ENCODE measurements at regions not wholly inside any gene's neighbourhood (a gene's known extent, or its start where the extent isn't known, plus 50 kb on each side); places are given as distances from the start of the nearest gene placed in this dataset.

DNA sequence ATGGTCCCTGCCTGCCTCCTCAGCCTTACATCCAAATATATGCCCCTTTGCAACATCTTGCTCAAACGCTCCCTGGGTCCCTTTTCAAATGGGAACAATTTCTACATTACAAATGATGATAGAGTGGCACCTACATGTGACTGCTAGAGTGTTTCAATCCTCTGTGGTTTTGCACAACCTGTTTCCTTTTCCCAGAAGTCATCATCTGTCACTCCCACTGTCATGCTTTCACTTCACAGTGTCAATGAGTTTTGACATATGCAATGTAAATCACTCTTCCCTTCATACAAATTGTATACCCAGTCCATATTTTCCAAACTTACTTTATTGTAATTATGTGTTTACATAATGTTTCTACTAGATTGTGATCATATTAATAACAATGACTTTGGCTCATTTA, 887.3 kb downstream of the TDRD15 start:
- no peaks in the 10 kb centered on the region for H3K36me3 ChIP-seq (ENCODE audit: control insufficient read depth, insufficient read depth, low read length)
- Mint-ChIP-seq H3K4me3 (no peak overlapping the region), H3K9me3 (peaks cover 20 to 22% of the 10 kb centered on the region in 2 donors), H3K27me3 (ENCODE audit: low read depth in 2 of 2) (no peaks in the 10 kb centered on the region), H3K4me1 (no peaks in the 10 kb centered on the region), H3K36me3 (peaks cover 19% of the 10 kb centered on the region), H3K27ac (no peak overlapping the region)
- H3K27me3 ChIP-seq (ENCODE audit: control insufficient read depth, insufficient read depth, low read length) = no peaks in the 10 kb centered on the region
- 40% methylated on average over 1 of the region's 1 CpG for WGBS (ENCODE audit: insufficient coverage)
- TF ChIP-seq, protein P1, sequence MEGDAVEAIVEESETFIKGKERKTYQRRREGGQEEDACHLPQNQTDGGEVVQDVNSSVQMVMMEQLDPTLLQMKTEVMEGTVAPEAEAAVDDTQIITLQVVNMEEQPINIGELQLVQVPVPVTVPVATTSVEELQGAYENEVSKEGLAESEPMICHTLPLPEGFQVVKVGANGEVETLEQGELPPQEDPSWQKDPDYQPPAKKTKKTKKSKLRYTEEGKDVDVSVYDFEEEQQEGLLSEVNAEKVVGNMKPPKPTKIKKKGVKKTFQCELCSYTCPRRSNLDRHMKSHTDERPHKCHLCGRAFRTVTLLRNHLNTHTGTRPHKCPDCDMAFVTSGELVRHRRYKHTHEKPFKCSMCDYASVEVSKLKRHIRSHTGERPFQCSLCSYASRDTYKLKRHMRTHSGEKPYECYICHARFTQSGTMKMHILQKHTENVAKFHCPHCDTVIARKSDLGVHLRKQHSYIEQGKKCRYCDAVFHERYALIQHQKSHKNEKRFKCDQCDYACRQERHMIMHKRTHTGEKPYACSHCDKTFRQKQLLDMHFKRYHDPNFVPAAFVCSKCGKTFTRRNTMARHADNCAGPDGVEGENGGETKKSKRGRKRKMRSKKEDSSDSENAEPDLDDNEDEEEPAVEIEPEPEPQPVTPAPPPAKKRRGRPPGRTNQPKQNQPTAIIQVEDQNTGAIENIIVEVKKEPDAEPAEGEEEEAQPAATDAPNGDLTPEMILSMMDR (IDR thresholded peaks at IDR 0.05) = no peak
- no peaks in the 10 kb centered on the region for H3K9me3 ChIP-seq (ENCODE audit: control insufficient read depth, insufficient read depth, low read length)
- H3K4me3 ChIP-seq (ENCODE audit: low read length) = no peak overlapping the region
- no peak overlapping the region for H3K27ac ChIP-seq (ENCODE audit: low read length)
- DNase-seq (no peak), ATAC-seq (no peak)
- no peaks in the 10 kb centered on the region for H3K4me1 ChIP-seq (ENCODE audit: control insufficient read depth, insufficient read depth, low read length)
- intact Hi-C loops (cut with micrococcal nuclease) = no loop called here

DNA sequence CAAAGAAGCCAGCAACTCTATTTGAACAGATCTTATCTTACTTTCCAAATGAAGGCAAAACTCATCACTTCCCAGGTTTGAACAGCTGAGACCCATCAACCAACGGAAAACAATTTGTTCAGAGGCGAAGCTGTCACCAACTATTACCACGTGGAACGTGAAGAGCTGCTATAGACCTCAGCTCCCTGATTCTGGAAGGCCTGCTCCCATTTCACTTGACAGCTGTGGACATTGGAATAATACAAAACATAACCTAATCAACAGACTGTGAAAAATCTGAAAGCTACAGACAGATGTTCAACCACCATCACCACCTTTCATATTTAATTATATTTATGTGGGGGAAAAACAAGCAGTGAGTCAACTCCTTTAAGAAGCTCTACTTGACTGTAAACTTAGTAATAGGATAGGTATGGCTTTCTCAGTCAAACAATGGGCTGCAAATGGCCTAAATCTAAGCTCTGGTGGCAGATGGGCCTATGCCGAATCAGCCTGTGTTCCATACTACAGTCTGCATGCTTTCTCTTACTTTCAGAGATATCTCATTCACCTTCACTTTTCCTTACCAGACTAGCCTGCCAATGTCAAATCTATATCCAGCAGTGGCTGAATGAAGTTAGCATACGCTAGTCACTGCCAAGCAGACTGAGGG, 896.4 kb downstream of the TDRD15 start:
- Mint-ChIP-seq H3K9me3 (peaks cover 5 to 23% of the 10 kb centered on the region in 2 donors), H3K36me3 (no peaks in the 10 kb centered on the region), H3K4me3 (no peak overlapping the region), H3K4me1 (no peaks in the 10 kb centered on the region), H3K27ac (no peak overlapping the region), H3K27me3 (ENCODE audit: low read depth in 2 of 2) (no peaks in the 10 kb centered on the region)
- no peak for DNase-seq
- Histone ChIP-seq H3K36me3 (ENCODE audit: control insufficient read depth, insufficient read depth, low read length) (no peaks in the 10 kb centered on the region), H3K4me3 (ENCODE audit: low read length) (no peak overlapping the region), H3K27me3 (ENCODE audit: control insufficient read depth, insufficient read depth, low read length) (no peaks in the 10 kb centered on the region), H3K4me1 (ENCODE audit: control insufficient read depth, insufficient read depth, low read length) (no peaks in the 10 kb centered on the region), H3K27ac (ENCODE audit: low read length) (no peak overlapping the region), H3K9me3 (ENCODE audit: control insufficient read depth, insufficient read depth, low read length) (peaks cover 3% of the 10 kb centered on the region)
- intact Hi-C loops (cut with micrococcal nuclease) = no loop called here
- TF ChIP-seq, protein P1 (IDR thresholded peaks at IDR 0.05) = no peak
- WGBS (ENCODE audit: insufficient coverage) = 90% methylated on average over 6 of the region's 6 CpGs
- ATAC-seq = no peak

DNA sequence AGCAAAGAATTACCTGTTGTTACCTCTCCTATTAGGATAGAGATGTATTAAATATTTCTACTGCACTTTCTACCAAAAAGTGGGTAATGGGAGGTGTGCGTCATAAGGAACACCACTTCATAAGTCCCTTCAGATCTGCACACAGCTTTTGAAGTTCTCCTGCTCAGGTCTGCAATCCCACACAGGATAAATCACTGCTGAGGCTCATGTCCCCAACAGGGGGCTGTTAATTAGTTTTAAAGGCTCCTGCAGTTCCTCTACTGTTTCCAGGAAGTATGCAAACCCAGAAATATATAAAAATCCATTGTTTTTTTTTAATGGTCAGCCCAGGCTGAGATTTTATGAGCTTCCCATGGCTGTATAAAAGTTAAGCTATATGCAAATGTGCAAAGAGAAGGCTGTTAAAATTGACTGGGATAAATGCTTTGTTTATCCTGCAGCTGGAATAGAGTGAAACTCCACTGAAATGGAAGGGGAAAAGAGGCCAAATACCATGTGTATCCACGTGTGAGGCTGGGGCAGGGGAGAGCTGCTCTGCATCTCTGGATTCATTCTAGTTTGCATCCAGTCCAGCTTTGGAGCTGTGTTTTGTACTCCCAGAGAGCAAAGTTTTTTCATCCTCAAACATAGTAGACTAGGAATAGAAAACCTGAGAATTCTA, 903.7 kb downstream of the TDRD15 start:
- DNase-seq (no peak), ATAC-seq (no peak)
- Histone ChIP-seq H3K4me3 (ENCODE audit: low read length) (no peak overlapping the region), H3K36me3 (ENCODE audit: control insufficient read depth, insufficient read depth, low read length) (no peaks in the 10 kb centered on the region), H3K27me3 (ENCODE audit: control insufficient read depth, insufficient read depth, low read length) (no peaks in the 10 kb centered on the region), H3K27ac (ENCODE audit: low read length) (no peak overlapping the region), H3K4me1 (ENCODE audit: control insufficient read depth, insufficient read depth, low read length) (no peaks in the 10 kb centered on the region), H3K9me3 (ENCODE audit: control insufficient read depth, insufficient read depth, low read length) (peaks cover 3% of the 10 kb centered on the region)
- WGBS (ENCODE audit: insufficient coverage) = 28% methylated on average over 1 of the region's 2 CpGs
- no peaks in the 10 kb centered on the region for H3K27me3 Mint-ChIP-seq (ENCODE audit: low read depth in 2 of 2)
- TF ChIP-seq, protein P1 (IDR thresholded peaks at IDR 0.05) = no peak
- no peaks in the 10 kb centered on the region for H3K36me3 Mint-ChIP-seq
- H3K4me3 Mint-ChIP-seq = no peak overlapping the region
- intact Hi-C loops (cut with micrococcal nuclease) = no loop called here
- H3K9me3 Mint-ChIP-seq = peaks cover 5 to 14% of the 10 kb centered on the region in 2 donors
- H3K27ac Mint-ChIP-seq = no peak overlapping the region
- no peaks in the 10 kb centered on the region for H3K4me1 Mint-ChIP-seq
